Transverse colon (tissue), 4 donors: ENCODE measurements at regions not wholly inside any gene's neighbourhood (a gene's known extent, or its start where the extent isn't known, plus 50 kb on each side); places are given as distances from the start of the nearest gene placed in this dataset.
"Not testable (repeated sequence)": the region's sequence is repeated elsewhere in the genome, so short reads cannot be mapped to it uniquely, and the experiment has no call there.

Source experiments
- DNase-seq: peaks from one replicate; pipeline ENCODE4 v3.0.0-alpha.2; 2019
- H3K27ac ChIP-seq, 4 donors: fragments of 200-600 bp; sonication (generic); 2 replicates each; pipeline ENCODE4 v1.5.1; 2016 to 2018; ENCODE audit warnings: inconsistent platforms in 4 of 4
- H3K27me3 ChIP-seq: fragments of 200-600 bp; sonication (generic); 2 replicates; pipeline ENCODE4 v1.5.1; 2017; ENCODE audit warnings: inconsistent platforms
- H3K36me3 ChIP-seq, 4 donors: fragments of 200-600 bp; sonication (generic); 2 replicates each; pipeline ENCODE4 v1.5.1; 2017 to 2019; ENCODE audit warnings: inconsistent platforms in 4 of 4
- H3K4me1 ChIP-seq, 4 donors: fragments of 200-600 bp; sonication (generic); 2 replicates each; pipeline ENCODE4 v1.5.1; 2017 to 2020; ENCODE audit warnings: inconsistent platforms in 4 of 4
- H3K4me3 ChIP-seq, 4 donors: fragments of 200-600 bp; sonication (generic); 1 replicate in 1 of 4; 2 replicates in 3 of 4; pipeline versions ENCODE4 v1.5.1 to v1.6.1; 2017 to 2019; ENCODE audit warnings: inconsistent platforms in 4 of 4
- H3K9me3 ChIP-seq, 2 donors: fragments of 200-600 bp; sonication (generic); 2 replicates each; pipeline ENCODE4 v1.5.1; 2017 to 2019; ENCODE audit warnings: inconsistent platforms in 2 of 2
- EP300 ChIP-seq: sonication (generic); formaldehyde crosslinking; IDR thresholded peaks from one replicate; pipeline ENCODE4 v1.6.1; 2017; ENCODE audit warnings: antibody characterized with exemption, low read depth
- POLR2A ChIP-seq: fragments of 450-650 bp; IDR thresholded peaks from one replicate; pipeline ENCODE4 v1.6.1; 2016; ENCODE audit warnings: antibody characterized with exemption, mild to moderate bottlenecking, moderate library complexity
- POLR2AphosphoS5 ChIP-seq, 3 donors: sonication (generic); formaldehyde crosslinking; IDR thresholded peaks; one replicate each; pipeline ENCODE4 v1.6.1; 2016; ENCODE audit warnings: antibody characterized with exemption in 3 of 3
- WGBS, 2 donors: methylation state at CpG; one replicate each; pipeline ENCODE4 v1.1.5; 2018; ENCODE audit warnings: low coverage in 1 of 2; 5-methylcytosine and 5-hydroxymethylcytosine counted together
- in situ Hi-C, 4 donors: fragments of 200-750 bp; cut with MboI; loops; one replicate each; pipeline versions ENCODE4 v1.15.0 to v1.15.1; 2017; ENCODE audit warnings: low sequenced_read_pairs in 3 of 4, low pct_ligation_motif_present in 1 of 4, low pct_unique_long_range_greater_than_20kb in 1 of 4
- intact Hi-C: fragments of 100-400 bp; cut with DNase I; formaldehyde crosslinking; loops from one replicate; pipeline ENCODE4 v1.15.1; 2023; ENCODE audit warnings: low total_unique reads
- TF ChIP-seq, protein P1 (sequence below), 5 experiments: fragments of 200-600 bp in 3 of 5; fragments of 450-650 bp in 2 of 5; sonication (generic) in 3 of 5; IDR thresholded peaks; 1 replicate in 2 of 5; 2 replicates in 3 of 5; pipeline ENCODE4 v1.5.1; 2016 to 2017; ENCODE audit warnings: antibody characterized with exemption in 5 of 5, inconsistent platforms in 3 of 5, mild to moderate bottlenecking in 2 of 5, moderate library complexity in 1 of 5

DNA sequence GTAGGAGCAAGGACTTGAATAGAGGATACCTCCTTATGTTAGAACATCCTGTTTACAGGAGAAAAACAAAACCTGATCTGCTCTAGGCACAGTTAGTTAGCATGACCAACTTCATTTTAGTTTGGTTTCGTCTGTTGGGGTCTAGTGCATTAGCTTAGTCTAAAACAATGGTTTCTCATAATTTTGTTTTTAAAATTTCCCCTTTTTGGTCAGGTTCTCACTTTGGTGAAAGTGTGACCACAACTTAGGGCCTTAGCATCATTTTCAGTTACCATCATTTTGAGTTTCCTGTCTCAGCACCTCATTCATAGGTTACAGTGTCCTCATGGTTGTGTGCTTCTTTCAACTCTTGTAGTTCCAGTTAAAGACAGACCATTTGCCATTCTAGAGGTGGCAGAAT lies 1277.0 kb upstream of the SLC39A10 start:
- H3K9me3 ChIP-seq: peaks cover 0 to 7% of the 10 kb centered on the region in 2 donors
- no peaks in the 10 kb centered on the region for H3K4me1 ChIP-seq
- H3K27me3 ChIP-seq: no peaks in the 10 kb centered on the region
- 33 to 95% methylated on average over 1 of the region's 1 CpG for WGBS, 2 donors
- H3K36me3 ChIP-seq: no peaks in the 10 kb centered on the region
- H3K4me3 ChIP-seq: no peak overlapping the region
- TF ChIP-seq, protein P1, sequence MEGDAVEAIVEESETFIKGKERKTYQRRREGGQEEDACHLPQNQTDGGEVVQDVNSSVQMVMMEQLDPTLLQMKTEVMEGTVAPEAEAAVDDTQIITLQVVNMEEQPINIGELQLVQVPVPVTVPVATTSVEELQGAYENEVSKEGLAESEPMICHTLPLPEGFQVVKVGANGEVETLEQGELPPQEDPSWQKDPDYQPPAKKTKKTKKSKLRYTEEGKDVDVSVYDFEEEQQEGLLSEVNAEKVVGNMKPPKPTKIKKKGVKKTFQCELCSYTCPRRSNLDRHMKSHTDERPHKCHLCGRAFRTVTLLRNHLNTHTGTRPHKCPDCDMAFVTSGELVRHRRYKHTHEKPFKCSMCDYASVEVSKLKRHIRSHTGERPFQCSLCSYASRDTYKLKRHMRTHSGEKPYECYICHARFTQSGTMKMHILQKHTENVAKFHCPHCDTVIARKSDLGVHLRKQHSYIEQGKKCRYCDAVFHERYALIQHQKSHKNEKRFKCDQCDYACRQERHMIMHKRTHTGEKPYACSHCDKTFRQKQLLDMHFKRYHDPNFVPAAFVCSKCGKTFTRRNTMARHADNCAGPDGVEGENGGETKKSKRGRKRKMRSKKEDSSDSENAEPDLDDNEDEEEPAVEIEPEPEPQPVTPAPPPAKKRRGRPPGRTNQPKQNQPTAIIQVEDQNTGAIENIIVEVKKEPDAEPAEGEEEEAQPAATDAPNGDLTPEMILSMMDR (IDR thresholded peaks at IDR 0.05): no peak
- TF ChIP-seq EP300 (no peak), POLR2AphosphoS5 (IDR thresholded peaks at IDR 0.05) (no peak), POLR2A (no peak)
- intact Hi-C loops: no loop called here
- H3K27ac ChIP-seq: no peak overlapping the region
- DNase-seq: no peak
- in situ Hi-C loops: no loop called here

DNA sequence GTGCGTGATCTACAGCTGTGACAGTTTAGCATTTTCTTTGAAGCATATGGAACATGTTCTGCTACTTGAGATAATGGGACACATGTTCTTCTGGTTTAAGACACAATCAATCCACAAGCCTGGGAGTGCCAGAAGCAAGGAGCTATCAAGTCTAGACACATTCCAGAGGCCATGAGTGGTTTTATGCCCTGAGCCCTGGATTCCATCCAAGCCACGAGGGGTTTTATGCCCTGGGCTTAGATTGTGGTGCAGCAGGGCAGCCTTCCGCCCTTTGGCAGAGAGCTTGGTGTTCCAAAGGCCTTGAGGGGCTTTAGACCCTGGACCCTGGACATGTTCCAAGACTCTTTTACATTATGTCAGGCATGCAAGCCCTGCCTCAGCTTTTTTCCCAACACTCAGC lies 1289.6 kb upstream of the SLC39A10 start:
- 68 to 71% methylated on average over 3 of the region's 3 CpGs for WGBS, 2 donors
- H3K27ac ChIP-seq, intact Hi-C loops, H3K4me1 ChIP-seq, H3K36me3 ChIP-seq, H3K27me3 ChIP-seq, H3K9me3 ChIP-seq, in situ Hi-C loops, DNase-seq, H3K4me3 ChIP-seq: not testable (repeated sequence)

DNA sequence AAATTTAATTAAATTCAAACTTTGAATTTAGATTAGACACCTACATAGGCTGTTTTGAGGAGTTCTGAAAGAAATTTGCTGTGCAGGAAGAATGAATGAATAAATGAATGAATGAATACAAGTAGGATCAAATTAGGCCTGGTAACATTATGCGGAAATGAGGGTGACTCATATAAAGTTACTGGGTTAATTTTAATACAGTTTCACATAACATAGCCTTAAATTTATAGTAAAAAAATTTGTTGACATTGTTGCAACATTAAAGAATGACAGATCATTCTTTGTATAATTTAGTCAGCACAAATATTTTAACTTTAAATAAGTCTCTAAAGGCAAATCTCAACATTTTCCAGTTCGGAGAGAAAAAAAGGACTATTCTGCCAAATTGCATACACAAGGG lies 1293.1 kb upstream of the SLC39A10 start:
- no peak overlapping the region for H3K4me3 ChIP-seq
- no peak overlapping the region for H3K27ac ChIP-seq
- intact Hi-C loops: no loop called here
- H3K9me3 ChIP-seq: peaks cover 0 to 3% of the 10 kb centered on the region in 2 donors
- no peaks in the 10 kb centered on the region for H3K4me1 ChIP-seq
- in situ Hi-C loops: no loop called here
- no peak for DNase-seq
- TF ChIP-seq EP300: no peak
- TF ChIP-seq, protein P1 (IDR thresholded peaks at IDR 0.05): no peak
- no peak for TF ChIP-seq POLR2AphosphoS5 (IDR thresholded peaks at IDR 0.05)
- no peak for TF ChIP-seq POLR2A
- no peaks in the 10 kb centered on the region for H3K27me3 ChIP-seq
- no peaks in the 10 kb centered on the region for H3K36me3 ChIP-seq
- WGBS, 2 donors: 72 to 86% methylated on average over 2 of the region's 2 CpGs

DNA sequence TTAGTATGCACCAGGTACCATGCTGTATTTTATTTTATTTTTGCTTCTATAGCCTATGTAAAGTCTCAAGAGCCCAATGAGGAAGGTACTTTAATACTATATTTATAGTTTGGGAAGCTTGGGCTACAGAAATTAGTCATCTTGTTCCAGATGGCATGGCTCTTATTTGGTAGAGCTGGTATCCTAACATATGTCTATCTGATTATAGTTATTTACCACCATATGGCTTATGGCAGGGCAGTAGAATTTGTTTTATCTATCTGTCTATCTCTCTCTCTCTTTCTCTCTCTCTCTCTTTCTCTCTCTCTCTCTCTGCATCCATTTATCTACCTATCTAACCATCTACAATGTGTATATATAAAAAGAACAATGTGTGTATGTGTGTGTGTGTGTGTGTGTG lies 1293.7 kb upstream of the SLC39A10 start:
- DNase-seq: no peak
- H3K4me1 ChIP-seq: no peaks in the 10 kb centered on the region
- in situ Hi-C loops: no loop called here
- intact Hi-C loops: no loop called here
- peaks cover 0 to 3% of the 10 kb centered on the region in 2 donors for H3K9me3 ChIP-seq
- no peaks in the 10 kb centered on the region for H3K36me3 ChIP-seq
- no peak overlapping the region for H3K4me3 ChIP-seq
- H3K27ac ChIP-seq: no peak overlapping the region
- no peaks in the 10 kb centered on the region for H3K27me3 ChIP-seq
- TF ChIP-seq, protein P1 (IDR thresholded peaks at IDR 0.05): no peak
- TF ChIP-seq POLR2AphosphoS5 (IDR thresholded peaks at IDR 0.05): no peak
- no peak for TF ChIP-seq EP300
- TF ChIP-seq POLR2A: no peak

DNA sequence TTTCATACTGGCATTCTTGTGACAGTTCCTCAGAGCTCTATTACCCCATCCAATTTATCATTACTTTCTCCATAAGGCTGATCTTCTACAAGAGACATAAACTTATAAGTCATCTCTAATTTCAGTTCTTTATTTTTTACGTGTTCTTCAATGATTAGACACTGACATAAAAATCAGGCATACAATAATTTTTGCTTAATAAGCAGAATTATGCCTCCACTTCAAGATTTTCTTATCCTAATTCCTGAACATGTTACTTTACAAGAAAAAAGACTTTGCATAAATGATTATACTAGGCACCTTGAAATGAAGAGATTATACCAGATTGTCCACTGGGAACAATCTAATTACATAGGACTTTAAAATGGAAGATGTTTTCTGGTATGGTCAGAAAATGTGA lies 1304.5 kb upstream of the SLC39A10 start:
- in situ Hi-C loops (no loop called here), intact Hi-C loops (no loop called here)
- H3K4me3 ChIP-seq: no peak overlapping the region
- no peaks in the 10 kb centered on the region for H3K4me1 ChIP-seq
- H3K27me3 ChIP-seq: no peaks in the 10 kb centered on the region
- WGBS, 2 donors: 71 to 80% methylated on average over 1 of the region's 1 CpG
- H3K36me3 ChIP-seq: no peaks in the 10 kb centered on the region
- H3K9me3 ChIP-seq: no peaks in the 10 kb centered on the region
- H3K27ac ChIP-seq: no peak overlapping the region
- DNase-seq: no peak
- TF ChIP-seq POLR2AphosphoS5 (IDR thresholded peaks at IDR 0.05): no peak
- TF ChIP-seq, protein P1 (IDR thresholded peaks at IDR 0.05): no peak
- no peak for TF ChIP-seq POLR2A
- TF ChIP-seq EP300: no peak
